Keratinocyte (primary cell): ENCODE measurements at regions not wholly inside any gene's neighbourhood (a gene's known extent, or its start where the extent isn't known, plus 50 kb on each side); places are given as distances from the start of the nearest gene placed in this dataset.

Experiments used
- DNase-seq: peaks from one replicate; pipeline ENCODE4 v3.0.0-alpha.2; 2011; ENCODE audit warnings: low read depth, missing footprints, low spot score
- FAIRE-seq: peaks from 2 replicates; lab custom pipeline; 2011; peaks lifted over from hg19 to GRCh38; lab: Jason Lieb, UNC
- H2AFZ ChIP-seq: 2 replicates; pipeline ENCODE4 v1.6.0; 2012; ENCODE audit warnings: low read length, control low read depth, inconsistent platforms; ENCODE audit not compliant: control insufficient read depth
- H3K27ac ChIP-seq: 2 replicates; pipeline ENCODE4 v1.5.1; 2011; ENCODE audit warnings: low read length; ENCODE audit not compliant: control insufficient read depth, insufficient read depth
- H3K27me3 ChIP-seq: 3 replicates; pipeline ENCODE4 v1.6.0; 2011; ENCODE audit warnings: low read length; ENCODE audit not compliant: control insufficient read depth, insufficient read depth; ENCODE audit errors: extremely low read depth
- H3K36me3 ChIP-seq, 2 experiments: 2 replicates in 1 of 2; 3 replicates in 1 of 2; pipeline ENCODE4 v1.5.1; 2011; ENCODE audit warnings: low read length in 2 of 2, mild to moderate bottlenecking in 1 of 2; ENCODE audit not compliant: control insufficient read depth in 2 of 2, insufficient read depth in 2 of 2; ENCODE audit errors: extremely low read depth in 1 of 2
- H3K4me1 ChIP-seq: 3 replicates; pipeline ENCODE4 v1.5.1; 2011; ENCODE audit warnings: low read length; ENCODE audit not compliant: control insufficient read depth, insufficient read depth; ENCODE audit errors: extremely low read depth
- H3K4me2 ChIP-seq: 3 replicates; pipeline ENCODE4 v1.6.0; 2011; ENCODE audit warnings: low read depth, low read length; ENCODE audit not compliant: control insufficient read depth, insufficient read depth; ENCODE audit errors: extremely low read depth
- H3K4me3 ChIP-seq, 3 experiments: fragments of 200-600 bp in 1 of 3; sonication (generic) in 1 of 3; 2 replicates in 2 of 3; 3 replicates in 1 of 3; pipeline ENCODE4 v1.5.1; 2011 to 2016; ENCODE audit warnings: low read length in 3 of 3, mild to moderate bottlenecking in 3 of 3, control low read depth in 2 of 3, inconsistent platforms in 1 of 3, low read depth in 1 of 3, mixed read lengths in 1 of 3, mixed run types in 1 of 3, moderate library complexity in 1 of 3; ENCODE audit not compliant: control insufficient read depth in 2 of 3, insufficient read depth in 2 of 3; ENCODE audit errors: extremely low read depth in 1 of 3
- H3K79me2 ChIP-seq: 2 replicates; pipeline ENCODE4 v1.6.0; 2012; ENCODE audit warnings: low read length; ENCODE audit not compliant: control insufficient read depth, insufficient read depth
- H3K9ac ChIP-seq: 3 replicates; pipeline ENCODE4 v1.6.0; 2011; ENCODE audit warnings: low read length; ENCODE audit not compliant: control insufficient read depth, insufficient read depth; ENCODE audit errors: extremely low read depth
- H3K9me1 ChIP-seq: 3 replicates; pipeline ENCODE4 v1.6.0; 2011; ENCODE audit warnings: low read length; ENCODE audit not compliant: control insufficient read depth, insufficient read depth; ENCODE audit errors: extremely low read depth
- H3K9me3 ChIP-seq: 2 replicates; pipeline ENCODE4 v1.5.1; 2012; ENCODE audit warnings: low read depth, low read length; ENCODE audit not compliant: control insufficient read depth
- H4K20me1 ChIP-seq: 3 replicates; pipeline ENCODE4 v1.6.0; 2011; ENCODE audit warnings: low read length; ENCODE audit not compliant: control insufficient read depth, insufficient read depth; ENCODE audit errors: extremely low read depth
- CTCF ChIP-seq, 3 experiments: IDR thresholded peaks in 1 of 3; conservative IDR thresholded peaks in 1 of 3; optimal IDR thresholded peaks in 1 of 3; 2 replicates in 2 of 3; 3 replicates in 1 of 3; pipeline versions ENCODE3 to v1.5.1; 2011; ENCODE audit warnings: low read length in 3 of 3, mild to moderate bottlenecking in 3 of 3, moderate library complexity in 2 of 3, control low read depth in 1 of 3, inconsistent platforms in 1 of 3; ENCODE audit not compliant: insufficient read depth in 2 of 3; ENCODE audit errors: extremely low read depth in 1 of 3
- EZH2 ChIP-seq: IDR thresholded peaks from one replicate; pipeline ENCODE4 v1.6.1; 2012; ENCODE audit warnings: inconsistent platforms, mild to moderate bottlenecking, low read length, moderate library complexity
- dilution Hi-C: fragments of 300-500 bp; cut with MboI; formaldehyde crosslinking; loops from one replicate; pipeline ENCODE4 v1.7.0; 2020; ENCODE audit warnings: low sequenced_read_pairs; ENCODE audit not compliant: extremely low pct_ligation_motif_present

GRCh38 chr14:24695265-24696241 is 61.6 kb upstream of the GZMB start:
- Histone ChIP-seq H3K4me3 (no peak overlapping the region), H3K9me1 (no peaks in the 10 kb centered on the region), H4K20me1 (no peaks in the 10 kb centered on the region), H3K79me2 (no peaks in the 10 kb centered on the region), H3K4me1 (no peaks in the 10 kb centered on the region), H3K27me3 (no peaks in the 10 kb centered on the region), H3K4me2 (no peak overlapping the region), H3K27ac (no peak overlapping the region), H2AFZ (no peak overlapping the region), H3K36me3 (no peaks in the 10 kb centered on the region), H3K9ac (no peak overlapping the region), H3K9me3 (no peaks in the 10 kb centered on the region)
- DNase-seq (no peak), FAIRE-seq (no peak)
- TF ChIP-seq CTCF (optimal IDR thresholded peaks at IDR 0.05 in 1 of 3, IDR thresholded peaks at IDR 0.05 in 1 of 3, conservative IDR thresholded peaks at IDR 0.05 in 1 of 3; ENCODE audit: extremely low read depth in 1 of 3, insufficient read depth in 2 of 3, low read length in 3 of 3) (no peak), EZH2 (no peak)
- dilution Hi-C loops: no loop called here

GRCh38 chr14:24694680-24695079 is 60.7 kb upstream of the GZMB start:
- Histone ChIP-seq H3K36me3 (no peaks in the 10 kb centered on the region), H3K27ac (no peak overlapping the region), H3K4me2 (no peak overlapping the region), H2AFZ (no peak overlapping the region), H3K9me3 (no peaks in the 10 kb centered on the region), H3K4me1 (no peaks in the 10 kb centered on the region), H3K79me2 (no peaks in the 10 kb centered on the region), H3K9ac (no peak overlapping the region), H3K27me3 (no peaks in the 10 kb centered on the region), H3K4me3 (no peak overlapping the region), H3K9me1 (no peaks in the 10 kb centered on the region), H4K20me1 (no peaks in the 10 kb centered on the region)
- FAIRE-seq (no peak), DNase-seq (no peak)
- TF ChIP-seq CTCF (optimal IDR thresholded peaks at IDR 0.05 in 1 of 3, IDR thresholded peaks at IDR 0.05 in 1 of 3, conservative IDR thresholded peaks at IDR 0.05 in 1 of 3; ENCODE audit: extremely low read depth in 1 of 3, insufficient read depth in 2 of 3, low read length in 3 of 3) (no peak), EZH2 (no peak)
- dilution Hi-C loops: no loop called here
